ENCODE measurements at regions not wholly inside any gene's neighbourhood (a gene's known extent, or its start where the extent isn't known, plus 50 kb on each side); places are given as distances from the start of the nearest gene placed in this dataset.

GRCh38 chr14:85445151-85445795, 84.7 kb upstream of the FLRT2 start:
- ChIA-PET POLR2A (no interaction called here), CTCF (no interaction called here)

DNA sequence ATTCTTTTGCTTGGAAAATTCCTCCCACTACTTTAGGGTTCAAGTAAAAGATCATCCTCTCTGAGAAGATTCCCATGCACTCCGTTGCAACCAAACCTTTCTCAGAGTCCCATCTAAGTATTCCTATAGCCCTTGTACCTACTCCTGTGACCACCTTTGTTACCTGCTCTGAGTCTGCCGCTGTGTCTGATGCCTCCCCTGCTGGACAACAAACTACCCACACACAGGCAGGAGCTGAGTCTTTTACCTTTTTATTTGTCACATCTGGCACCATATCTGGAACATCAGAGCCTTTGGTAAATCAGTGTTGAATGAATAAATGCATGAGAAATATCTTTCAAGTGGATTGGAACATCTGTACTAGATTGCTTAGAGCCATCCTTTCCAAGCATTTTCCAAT, 82.1 kb upstream of the FLRT2 start:
- ChIA-PET POLR2A (no interaction called here), CTCF (no interaction called here)

DNA sequence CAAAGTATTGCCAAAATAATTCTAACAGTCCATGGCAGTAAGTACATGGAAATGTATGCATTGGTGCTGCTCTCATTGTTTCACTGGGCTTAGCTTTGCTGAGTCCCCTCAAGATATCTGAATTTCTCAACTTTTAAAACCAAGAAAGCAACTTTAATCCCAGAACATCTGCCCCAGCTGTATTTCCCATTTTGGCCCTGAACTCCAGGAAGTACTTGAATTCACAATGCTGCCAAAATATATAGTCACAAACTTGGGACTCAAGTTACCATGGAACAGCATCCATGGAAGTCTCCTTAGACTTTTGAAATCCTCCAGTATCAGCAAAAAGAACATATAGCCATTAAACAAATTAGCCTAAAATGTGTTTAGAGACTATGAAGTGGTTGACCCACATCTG, 78.5 kb upstream of the FLRT2 start:
- ChIA-PET CTCF (no interaction called here), POLR2A (no interaction called here)

GRCh38 chr14:85453401-85454225, 76.3 kb upstream of the FLRT2 start:
- CTCF ChIA-PET = no interaction called here
- POLR2A ChIA-PET = interaction anchor here (0.6 kb wide), 1 partner anchor 1368 kb away, joined by 4 read pairs; no protein-coding TSS in a partner anchor

GRCh38 chr14:85454226-85454813, 75.6 kb upstream of the FLRT2 start:
- POLR2A ChIA-PET = interaction anchor here (0.6 kb wide), 1 partner anchor 1369 kb away, joined by 4 read pairs; no protein-coding TSS in a partner anchor
- CTCF ChIA-PET = no interaction called here

DNA sequence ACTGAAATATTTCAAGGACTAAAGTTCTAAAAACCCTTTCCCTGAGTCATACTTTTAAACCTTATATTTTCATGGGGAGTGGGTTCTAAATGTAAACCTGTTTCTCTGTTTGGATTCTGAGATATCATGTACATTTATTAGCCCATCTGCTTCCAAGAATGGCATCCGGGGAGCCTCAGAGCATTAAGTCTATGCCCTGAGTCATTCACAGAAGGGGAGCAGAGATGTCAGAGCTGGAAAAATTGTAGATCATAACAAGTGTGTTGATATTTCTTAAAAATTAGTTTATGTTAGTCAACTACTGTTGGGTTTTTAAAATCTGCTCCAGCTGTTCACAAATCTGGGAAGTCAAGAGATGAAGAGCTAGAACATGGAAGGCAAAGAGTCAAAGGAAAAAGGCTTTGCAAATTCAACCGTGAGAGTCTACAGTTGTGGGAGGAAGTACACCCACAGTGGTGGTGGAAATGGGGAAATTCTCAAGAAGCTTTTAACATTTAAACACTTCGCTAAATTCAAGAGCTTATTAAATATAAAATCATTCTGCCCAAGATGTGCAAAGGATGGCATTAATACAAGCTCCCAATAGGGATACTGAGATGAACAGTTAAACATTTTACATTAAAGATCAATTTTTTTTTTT, 70.5 kb upstream of the FLRT2 start:
- CTCF ChIA-PET = no interaction called here
- POLR2A ChIA-PET = no interaction called here

DNA sequence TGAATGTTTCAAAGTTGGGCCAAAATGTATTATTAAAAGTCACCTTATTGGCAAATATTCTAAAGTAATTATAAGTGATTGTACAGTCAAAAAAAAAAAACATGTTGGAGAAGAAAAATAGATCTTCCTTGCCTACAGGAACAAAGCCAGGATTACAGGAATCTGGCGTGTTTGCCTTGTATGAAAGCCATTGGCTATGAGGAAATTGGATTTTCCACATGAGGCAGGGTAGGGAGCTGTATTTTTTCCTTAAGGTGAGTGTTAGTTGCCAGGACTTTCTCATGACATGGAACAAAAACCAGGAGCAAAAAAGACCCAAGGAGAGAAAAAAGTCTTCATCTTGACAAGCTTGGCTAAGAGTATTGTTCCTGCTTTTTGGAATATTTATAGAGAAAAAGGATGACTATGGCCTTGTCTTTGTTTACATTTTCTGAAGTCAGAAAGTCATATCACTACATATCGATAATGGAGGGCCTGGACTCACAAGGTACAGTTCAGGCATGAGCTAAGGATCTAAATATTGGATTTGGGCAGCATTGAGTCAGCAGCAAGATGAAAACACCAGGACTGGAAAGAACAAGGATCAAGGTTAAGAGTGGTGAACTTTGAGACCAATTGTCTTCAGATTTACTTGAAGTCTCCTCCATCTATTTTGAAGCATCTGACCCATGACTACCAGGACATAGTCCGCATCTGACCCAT, 68.4 kb upstream of the FLRT2 start:
- ChIA-PET POLR2A (no interaction called here), CTCF (no interaction called here)

- CTCF ChIA-PET = no interaction called here
- POLR2A ChIA-PET = no interaction called here
These were observed 66.4 kb upstream of the FLRT2 start for GRCh38 chr14:85463512-85463911.

- ChIA-PET CTCF (no interaction called here), POLR2A (no interaction called here)
These were observed 65.6 kb upstream of the FLRT2 start for GRCh38 chr14:85464135-85464895.

GRCh38 chr14:85466678-85467077, 63.3 kb upstream of the FLRT2 start:
- CTCF ChIA-PET = no interaction called here
- POLR2A ChIA-PET = no interaction called here

GRCh38 chr14:85468816-85469215, 61.1 kb upstream of the FLRT2 start:
- ChIA-PET CTCF (no interaction called here), POLR2A (no interaction called here)

DNA sequence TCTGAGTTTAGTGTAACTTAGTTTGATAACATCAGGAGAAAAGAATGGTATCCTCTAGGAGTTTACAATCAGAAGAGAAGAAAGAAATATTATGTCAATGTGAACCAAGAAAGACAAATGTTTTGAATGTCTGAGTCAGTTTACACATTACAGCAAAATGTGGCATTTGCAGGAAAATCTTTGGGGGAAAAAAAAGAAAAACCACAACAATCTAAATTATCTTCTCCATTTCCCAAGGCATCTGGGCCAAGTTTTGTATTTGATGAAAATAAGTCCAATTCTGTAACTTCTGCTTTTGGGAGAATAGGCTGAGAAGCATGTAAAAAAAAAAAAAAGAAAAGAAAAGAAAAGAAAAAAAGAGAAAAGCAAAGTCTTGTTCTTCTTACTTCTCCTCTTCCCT, 58.8 kb upstream of the FLRT2 start:
- POLR2A ChIA-PET = no interaction called here
- CTCF ChIA-PET = no interaction called here

- ChIA-PET CTCF (no interaction called here), POLR2A (no interaction called here)
These were observed 58.2 kb upstream of the FLRT2 start for GRCh38 chr14:85471744-85472143.

- ChIA-PET CTCF (no interaction called here), POLR2A (no interaction called here)
These were observed 55.5 kb upstream of the FLRT2 start for GRCh38 chr14:85474431-85474830.

DNA sequence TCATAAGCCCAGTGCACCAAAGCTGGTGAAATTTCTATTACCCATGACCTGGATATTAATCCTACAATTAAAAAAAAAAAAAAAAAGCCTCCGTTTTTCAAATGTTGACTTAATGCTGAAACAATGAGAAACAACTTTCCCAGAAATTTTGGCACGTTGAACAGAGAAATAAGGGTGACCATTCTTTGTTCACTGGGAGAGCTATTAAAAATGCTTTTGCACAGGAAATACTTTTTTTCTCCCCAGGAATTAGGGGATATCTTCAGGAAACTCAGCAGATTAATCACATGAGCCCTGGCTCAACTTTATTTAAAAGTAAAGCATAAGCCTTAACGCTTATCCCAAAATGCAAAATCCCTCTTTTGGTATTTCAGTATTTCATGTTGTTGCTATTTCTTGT, 54.8 kb upstream of the FLRT2 start:
- CTCF ChIA-PET = no interaction called here
- POLR2A ChIA-PET = no interaction called here

DNA sequence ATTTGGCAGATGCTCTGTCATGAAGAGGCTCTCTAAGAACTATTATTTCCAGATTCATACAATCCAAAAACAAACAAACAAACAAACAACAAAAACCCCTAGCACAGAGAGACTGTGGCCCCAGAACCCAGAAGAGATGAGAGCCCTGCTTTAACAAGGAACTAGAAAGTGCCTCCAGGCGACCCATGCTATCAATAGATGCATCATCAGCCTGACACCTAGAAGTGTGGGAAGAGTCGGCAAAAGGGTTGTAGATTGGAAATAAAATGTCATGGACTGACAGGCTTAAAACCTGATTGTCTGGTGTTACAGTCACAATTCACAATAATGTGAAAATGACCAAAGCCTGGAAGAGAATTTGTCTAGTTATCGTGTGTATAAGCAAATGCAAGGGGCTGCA, 50.6 kb upstream of the FLRT2 start:
- ChIA-PET CTCF (no interaction called here), POLR2A (no interaction called here)

- POLR2A ChIA-PET = no interaction called here
- CTCF ChIA-PET = no interaction called here
These were observed 50.2 kb upstream of the FLRT2 start for GRCh38 chr14:85479771-85480170.
